ENCODE measurements at regions not wholly inside any gene's neighbourhood (a gene's known extent, or its start where the extent isn't known, plus 50 kb on each side); places are given as distances from the start of the nearest gene placed in this dataset.

DNA sequence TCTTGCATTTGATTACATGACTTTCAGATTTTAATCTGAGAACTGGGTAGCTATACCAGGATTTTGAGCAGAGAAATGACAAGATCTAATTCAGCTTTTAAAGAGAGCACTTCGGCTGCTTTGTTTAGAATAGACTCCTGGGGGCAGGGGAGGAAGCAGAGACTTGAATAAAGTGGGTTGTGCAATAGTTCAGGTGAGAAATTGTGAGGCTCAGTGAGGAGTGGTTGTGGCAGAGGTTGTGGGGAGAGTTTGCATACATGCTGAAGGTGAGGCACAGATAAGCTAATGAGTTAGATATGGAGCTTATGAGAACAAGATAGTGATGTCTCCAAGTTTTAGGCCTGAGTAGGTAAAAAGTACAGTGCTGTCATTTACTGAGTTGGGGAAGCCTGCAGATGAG lies 281.4 kb downstream of the FLRT2 start:
- DNase-seq (ENCODE audit: low read depth) = no peak

GRCh38 chr14:85799668-85800067 lies 269.7 kb downstream of the FLRT2 start:
- DNase-seq (ENCODE audit: low read depth) = no peak

DNA sequence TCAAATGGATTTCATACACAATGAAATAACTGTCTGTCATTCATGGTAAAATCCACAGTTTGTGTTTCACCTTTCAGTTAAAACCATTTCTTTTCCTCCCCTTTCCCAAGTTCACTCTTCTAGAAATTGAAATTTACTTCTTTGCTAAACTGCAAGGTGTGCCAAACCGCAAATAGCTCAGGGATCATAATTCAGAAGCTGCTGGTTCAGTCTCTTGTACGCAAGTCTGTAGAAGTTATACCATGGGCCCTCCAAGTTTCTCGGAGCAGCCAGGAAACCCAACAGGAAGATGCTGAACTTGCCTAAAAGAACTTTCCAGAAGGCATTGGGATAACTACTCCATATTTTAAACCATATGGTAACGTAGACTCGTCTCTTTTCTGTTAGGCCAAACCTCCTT lies 268.9 kb downstream of the FLRT2 start:
- no peak for DNase-seq (ENCODE audit: low read depth)

DNA sequence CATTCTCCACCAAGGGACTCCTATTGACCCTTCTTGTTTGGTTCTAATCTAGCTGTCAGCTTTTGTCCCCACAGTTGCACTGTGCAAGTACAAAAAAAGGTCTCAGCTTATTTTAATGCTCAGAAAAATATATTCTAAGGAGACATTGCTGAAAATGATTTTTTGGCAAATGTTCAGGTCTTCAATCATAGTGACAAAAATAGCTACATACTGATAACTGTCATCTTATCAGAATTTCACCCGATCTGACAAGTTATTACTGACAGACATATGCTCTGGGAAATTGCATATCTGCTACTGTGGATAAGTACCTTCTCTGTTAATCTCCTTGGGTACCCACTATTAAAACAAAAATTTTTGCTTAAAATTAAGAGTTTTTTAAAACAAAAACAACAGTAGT lies 263.6 kb downstream of the FLRT2 start:
- DNase-seq (ENCODE audit: low read depth) = no peak

- no peak for DNase-seq (ENCODE audit: low read depth)
Measured at GRCh38 chr14:85789506-85789905, 259.6 kb downstream of the FLRT2 start.

DNA sequence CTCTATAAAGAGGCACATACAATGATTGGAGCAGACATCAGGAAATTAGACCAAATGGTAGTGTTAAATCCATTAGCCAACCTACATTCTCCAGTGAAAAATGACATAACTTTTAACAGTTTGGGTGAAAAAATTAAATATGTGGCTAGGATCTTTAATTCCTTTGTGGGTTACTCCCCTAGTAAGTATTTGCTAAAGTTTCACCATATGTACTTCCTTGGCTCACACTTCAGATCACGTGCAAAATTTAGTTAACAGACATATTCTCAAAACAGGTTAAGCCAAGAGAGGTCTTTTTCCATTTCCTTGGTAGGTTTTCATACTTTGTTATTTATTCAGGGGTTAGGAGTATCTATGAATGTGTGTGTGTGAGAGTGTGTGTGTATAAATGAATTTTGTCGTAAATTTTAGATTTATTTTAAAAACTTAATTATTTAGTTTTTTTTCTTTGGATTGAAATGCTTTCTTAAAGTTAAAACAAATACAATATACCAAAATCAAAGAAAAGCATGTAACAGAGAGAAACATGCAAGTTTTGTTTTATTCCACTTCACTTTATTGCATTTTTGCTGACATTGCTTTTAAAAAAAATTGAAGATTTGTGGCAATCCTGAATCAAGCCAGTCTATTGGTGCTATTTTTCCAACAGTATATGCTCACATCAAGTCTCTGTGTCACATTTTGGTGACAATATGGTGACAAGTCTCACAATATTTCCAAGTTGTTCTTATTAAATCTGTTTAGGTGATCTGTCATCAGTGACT lies 258.7 kb downstream of the FLRT2 start:
- DNase-seq (ENCODE audit: low read depth) = no peak

DNA sequence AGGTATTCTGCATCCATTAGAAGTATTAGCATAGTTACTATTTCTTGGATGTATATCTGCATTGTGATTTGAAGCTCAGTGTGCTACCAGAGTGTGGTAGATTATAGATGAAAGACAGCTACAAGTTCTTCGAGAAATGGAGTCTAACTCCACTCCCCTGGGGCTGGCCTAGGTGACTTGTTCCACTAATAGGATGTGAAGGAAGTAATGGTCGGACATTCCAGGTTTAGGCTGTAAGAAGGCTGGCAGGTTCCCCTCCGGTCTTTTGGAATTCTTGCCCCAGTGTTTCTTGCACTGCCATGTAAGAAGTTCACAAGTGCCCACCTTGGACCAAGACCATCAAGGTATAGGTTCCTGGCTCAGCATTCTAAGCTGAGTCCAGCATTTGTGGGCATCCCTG lies 236.4 kb downstream of the FLRT2 start:
- no peak for DNase-seq (ENCODE audit: low read depth)

- DNase-seq (ENCODE audit: low read depth) = peak; percentile 22
Measured at GRCh38 chr14:85764822-85765221, 234.9 kb downstream of the FLRT2 start.

DNA sequence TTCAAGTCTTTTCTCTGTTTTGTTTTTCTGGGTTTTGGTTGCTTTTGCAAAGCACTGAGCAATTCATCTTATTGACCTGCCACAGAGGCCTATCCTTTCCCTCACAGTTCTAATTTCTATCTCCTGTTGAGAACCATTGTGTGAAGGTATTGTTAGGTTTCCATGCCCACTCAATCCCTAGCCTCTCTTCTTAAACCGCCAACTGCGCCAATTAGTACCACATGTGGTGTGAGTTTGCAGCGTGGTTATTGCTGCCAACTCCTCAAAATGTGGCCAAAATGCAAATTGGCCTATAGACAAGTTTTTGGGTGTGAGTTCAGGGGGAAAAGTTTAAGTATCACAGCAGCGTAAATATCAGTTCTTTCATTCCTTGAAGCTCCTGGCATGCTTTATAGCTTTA lies 232.6 kb downstream of the FLRT2 start:
- no peak for DNase-seq (ENCODE audit: low read depth)

DNA sequence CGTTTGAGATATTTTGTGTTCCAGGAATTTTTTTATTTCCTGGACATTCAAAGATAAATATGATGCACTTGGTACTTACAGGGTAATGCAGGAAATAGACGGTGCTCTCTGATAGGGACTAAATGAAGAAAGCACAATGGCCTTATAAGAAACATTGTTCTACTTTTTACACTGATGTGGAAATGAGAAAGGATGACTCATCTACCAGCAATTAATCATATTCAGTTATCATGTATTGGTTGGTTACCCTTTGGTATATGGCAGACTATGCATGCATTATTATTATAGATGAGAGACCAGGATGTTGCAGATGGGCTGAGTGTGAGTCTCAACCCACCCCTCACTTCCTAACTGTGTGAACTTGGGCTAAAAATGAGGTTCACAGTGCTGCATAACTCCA lies 222.2 kb downstream of the FLRT2 start:
- no peak for DNase-seq (ENCODE audit: low read depth)

- no peak for DNase-seq (ENCODE audit: low read depth)
Measured at GRCh38 chr14:85744573-85744972, 214.6 kb downstream of the FLRT2 start.

DNA sequence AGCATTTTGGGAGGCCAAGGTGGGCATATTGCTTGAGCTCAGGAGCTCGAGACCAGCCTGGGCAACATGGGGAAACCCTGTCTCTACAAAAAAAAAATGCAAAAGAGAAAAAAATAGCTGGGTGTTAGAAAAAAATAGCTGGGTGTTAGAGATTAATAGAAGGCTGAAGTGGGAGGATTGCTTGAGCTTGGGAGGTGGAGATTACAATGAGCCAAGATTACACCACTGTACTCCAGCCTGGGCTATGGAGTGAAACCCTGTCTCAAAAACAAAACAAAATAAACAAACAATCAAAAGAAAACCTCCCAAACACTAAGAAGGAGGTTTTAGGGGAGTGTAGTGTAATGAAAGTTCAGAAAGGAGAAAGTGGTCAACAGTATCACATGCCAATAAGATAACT lies 202.1 kb downstream of the FLRT2 start:
- no peak for DNase-seq (ENCODE audit: low read depth)

DNA sequence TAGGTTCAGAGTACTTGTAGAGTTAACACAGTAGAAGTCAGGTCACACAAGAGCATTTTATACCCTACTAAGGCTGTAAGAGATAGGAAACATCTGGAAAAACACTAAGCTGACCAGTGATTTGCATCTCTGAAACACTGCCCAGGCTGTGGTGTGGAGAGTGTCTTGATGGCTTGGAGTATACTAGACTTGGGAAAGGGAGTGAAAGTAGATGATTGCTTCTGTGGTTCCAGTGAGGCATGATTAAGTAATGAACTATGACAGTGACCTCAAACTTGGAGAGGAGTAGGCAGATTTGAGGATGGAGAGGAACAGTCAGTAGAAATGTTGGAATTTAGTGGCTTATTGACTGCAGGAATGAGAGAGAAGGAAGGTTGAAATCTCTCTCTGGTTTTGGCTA lies 201.2 kb downstream of the FLRT2 start:
- peak; percentile 41 for DNase-seq (ENCODE audit: low read depth)

- no peak for DNase-seq (ENCODE audit: low read depth)
Measured at GRCh38 chr14:85728476-85729065, 198.6 kb downstream of the FLRT2 start.

- DNase-seq (ENCODE audit: low read depth) = no peak
Measured at GRCh38 chr14:85714069-85714468, 184.1 kb downstream of the FLRT2 start.

DNA sequence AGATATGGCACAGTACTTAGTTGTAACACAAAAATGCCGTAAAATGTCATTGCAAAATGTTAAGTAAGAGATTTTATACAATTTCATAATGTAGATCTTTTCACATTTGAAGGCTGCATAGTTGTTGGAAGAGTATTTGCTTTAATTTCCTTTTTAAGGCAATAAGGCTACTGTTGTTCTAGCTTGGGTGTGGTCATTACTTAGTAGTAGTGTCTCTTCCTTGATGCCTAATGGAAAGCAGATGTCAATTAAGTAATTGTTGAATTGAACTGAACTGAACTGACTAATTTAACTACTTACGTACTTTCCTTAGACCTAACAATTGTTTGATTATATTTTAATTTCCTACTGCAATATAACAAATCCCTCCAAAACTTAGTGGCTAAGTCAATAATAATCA lies 181.7 kb downstream of the FLRT2 start:
- DNase-seq (ENCODE audit: low read depth) = no peak
